Tibial artery (tissue), 4 donors: ENCODE measurements at regions not wholly inside any gene's neighbourhood (a gene's known extent, or its start where the extent isn't known, plus 50 kb on each side); places are given as distances from the start of the nearest gene placed in this dataset.
"Not testable (repeated sequence)": the region's sequence is repeated elsewhere in the genome, so short reads cannot be mapped to it uniquely, and the experiment has no call there.

ENCODE experiments used
- DNase-seq, 2 donors: peaks; one replicate each; pipeline ENCODE4 v3.0.0-alpha.2; 2019
- H3K27ac ChIP-seq, 2 donors: fragments of 200-600 bp; sonication (generic) in 1 of 2; 1 replicate in 1 of 2; 2 replicates in 1 of 2; pipeline ENCODE4 v1.5.1; 2018 to 2019; ENCODE audit warnings: mild to moderate bottlenecking in 1 of 2
- H3K27me3 ChIP-seq, 2 donors: fragments of 200-600 bp; sonication (generic) in 1 of 2; one replicate each; pipeline versions ENCODE4 v1.5.1 to v1.6.0; 2016 to 2019
- H3K36me3 ChIP-seq, 3 donors: fragments of 200-600 bp; sonication (generic) in 2 of 3; one replicate each; pipeline ENCODE4 v1.5.1; 2016 to 2019; ENCODE audit warnings: mild to moderate bottlenecking in 2 of 3
- H3K4me1 ChIP-seq, 4 donors: fragments of 200-600 bp; sonication (generic) in 2 of 4; 1 replicate in 3 of 4; 2 replicates in 1 of 4; pipeline ENCODE4 v1.5.1; 2016 to 2019
- H3K4me3 ChIP-seq, 2 donors: fragments of 200-600 bp; sonication (generic) in 1 of 2; 1 replicate in 1 of 2; 2 replicates in 1 of 2; pipeline ENCODE4 v1.5.1; 2018 to 2019; ENCODE audit warnings: mild to moderate bottlenecking in 2 of 2
- H3K9me3 ChIP-seq, 3 donors: fragments of 200-600 bp; sonication (generic) in 1 of 3; one replicate each; pipeline ENCODE4 v1.5.1; 2016 to 2019
- CTCF ChIP-seq, 2 experiments: fragments of 200-600 bp in 1 of 2; fragments of 450-650 bp in 1 of 2; IDR thresholded peaks; one replicate each; pipeline ENCODE4 v1.5.1; 2017 to 2019; ENCODE audit warnings: antibody characterized with exemption in 2 of 2, mild to moderate bottlenecking in 1 of 2, moderate library complexity in 1 of 2
- intact Hi-C: fragments of 100-400 bp; cut with DNase I; formaldehyde crosslinking; loops from one replicate; pipeline ENCODE4 v1.15.0; 2023; ENCODE audit warnings: low total_unique reads

- Histone ChIP-seq H3K4me3 (no peak overlapping the region), H3K9me3 (no peaks in the 10 kb centered on the region), H3K27me3 (no peaks in the 10 kb centered on the region), H3K4me1 (no peaks in the 10 kb centered on the region), H3K27ac (no peak overlapping the region), H3K36me3 (no peaks in the 10 kb centered on the region)
- intact Hi-C loops: no loop called here
- no peak for DNase-seq
- TF ChIP-seq CTCF (IDR thresholded peaks at IDR 0.05): no peak
Observed at GRCh38 chr6:78666764-78667163, 200.6 kb upstream of the IRAK1BP1 start.

GRCh38 chr6:78670156-78670555 lies 197.2 kb upstream of the IRAK1BP1 start:
- DNase-seq: no peak
- intact Hi-C loops: no loop called here
- H3K4me3 ChIP-seq: no peak overlapping the region
- H3K4me1 ChIP-seq: no peaks in the 10 kb centered on the region
- H3K9me3 ChIP-seq: no peaks in the 10 kb centered on the region
- H3K27me3 ChIP-seq: no peaks in the 10 kb centered on the region
- H3K36me3 ChIP-seq: no peaks in the 10 kb centered on the region
- H3K27ac ChIP-seq: no peak overlapping the region
- TF ChIP-seq CTCF (IDR thresholded peaks at IDR 0.05): no peak

- no peak overlapping the region for H3K27ac ChIP-seq
- H3K4me3 ChIP-seq: no peak overlapping the region
- H3K9me3 ChIP-seq: peaks cover 0 to under 1% (median 0%) of the 10 kb centered on the region in 3 donors
- no peaks in the 10 kb centered on the region for H3K4me1 ChIP-seq
- H3K36me3 ChIP-seq: no peaks in the 10 kb centered on the region
- no peaks in the 10 kb centered on the region for H3K27me3 ChIP-seq
- DNase-seq: no peak
- intact Hi-C loops: no loop called here
- no peak for TF ChIP-seq CTCF (IDR thresholded peaks at IDR 0.05)
Observed at GRCh38 chr6:78670802-78671201, 196.5 kb upstream of the IRAK1BP1 start.

- DNase-seq, H3K9me3 ChIP-seq, H3K4me1 ChIP-seq, H3K36me3 ChIP-seq, H3K27me3 ChIP-seq, H3K4me3 ChIP-seq, intact Hi-C loops, H3K27ac ChIP-seq: not testable (repeated sequence)
Observed at GRCh38 chr6:78676069-78677007, 191.0 kb upstream of the IRAK1BP1 start.

GRCh38 chr6:78688668-78689067 lies 178.7 kb upstream of the IRAK1BP1 start:
- no peak for TF ChIP-seq CTCF (IDR thresholded peaks at IDR 0.05)
- DNase-seq: no peak
- intact Hi-C loops: no loop called here

GRCh38 chr6:78693835-78694234 lies 173.5 kb upstream of the IRAK1BP1 start:
- H3K27me3 ChIP-seq: no peaks in the 10 kb centered on the region
- no peak for TF ChIP-seq CTCF (IDR thresholded peaks at IDR 0.05)
- H3K36me3 ChIP-seq: no peaks in the 10 kb centered on the region
- no peak overlapping the region for H3K4me3 ChIP-seq
- no peak for DNase-seq
- H3K9me3 ChIP-seq: no peaks in the 10 kb centered on the region
- H3K27ac ChIP-seq: no peak overlapping the region
- H3K4me1 ChIP-seq: no peaks in the 10 kb centered on the region
- intact Hi-C loops: no loop called here

More at GRCh38 chr6:78688668-78689067, 178.7 kb upstream of the IRAK1BP1 start:
- Histone ChIP-seq H3K27me3 (no peaks in the 10 kb centered on the region), H3K9me3 (no peaks in the 10 kb centered on the region), H3K36me3 (no peaks in the 10 kb centered on the region), H3K4me3 (no peak overlapping the region), H3K4me1 (no peaks in the 10 kb centered on the region), H3K27ac (no peak overlapping the region)

- H3K4me1 ChIP-seq, H3K27ac ChIP-seq, H3K9me3 ChIP-seq, DNase-seq, H3K27me3 ChIP-seq, H3K4me3 ChIP-seq, intact Hi-C loops, H3K36me3 ChIP-seq: not testable (repeated sequence)
Observed at GRCh38 chr6:78694628-78695027, 172.7 kb upstream of the IRAK1BP1 start.
